ENCODE measurements at regions not wholly inside any gene's neighbourhood (a gene's known extent, or its start where the extent isn't known, plus 50 kb on each side); places are given as distances from the start of the nearest gene placed in this dataset.

DNA sequence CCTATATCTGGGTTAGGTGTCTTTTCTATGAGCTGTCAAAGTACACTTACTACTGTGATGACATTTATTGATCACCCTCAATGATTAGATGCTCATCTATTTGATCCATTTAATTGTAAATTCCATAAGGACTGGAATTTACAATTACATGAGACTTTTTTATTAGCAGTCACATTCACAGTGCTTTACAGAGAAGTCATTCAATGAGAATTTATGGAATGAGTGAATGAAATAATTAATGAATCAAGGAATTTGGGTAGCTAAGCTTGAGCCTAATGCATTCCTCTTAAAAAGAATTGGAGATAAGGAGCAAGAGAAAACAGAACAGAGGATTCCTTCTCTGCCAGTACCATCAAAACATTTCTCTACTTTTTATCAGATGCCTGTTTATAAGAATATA, 1437.5 kb upstream of the CDH8 start:
- TF ChIP-seq, protein P1, sequence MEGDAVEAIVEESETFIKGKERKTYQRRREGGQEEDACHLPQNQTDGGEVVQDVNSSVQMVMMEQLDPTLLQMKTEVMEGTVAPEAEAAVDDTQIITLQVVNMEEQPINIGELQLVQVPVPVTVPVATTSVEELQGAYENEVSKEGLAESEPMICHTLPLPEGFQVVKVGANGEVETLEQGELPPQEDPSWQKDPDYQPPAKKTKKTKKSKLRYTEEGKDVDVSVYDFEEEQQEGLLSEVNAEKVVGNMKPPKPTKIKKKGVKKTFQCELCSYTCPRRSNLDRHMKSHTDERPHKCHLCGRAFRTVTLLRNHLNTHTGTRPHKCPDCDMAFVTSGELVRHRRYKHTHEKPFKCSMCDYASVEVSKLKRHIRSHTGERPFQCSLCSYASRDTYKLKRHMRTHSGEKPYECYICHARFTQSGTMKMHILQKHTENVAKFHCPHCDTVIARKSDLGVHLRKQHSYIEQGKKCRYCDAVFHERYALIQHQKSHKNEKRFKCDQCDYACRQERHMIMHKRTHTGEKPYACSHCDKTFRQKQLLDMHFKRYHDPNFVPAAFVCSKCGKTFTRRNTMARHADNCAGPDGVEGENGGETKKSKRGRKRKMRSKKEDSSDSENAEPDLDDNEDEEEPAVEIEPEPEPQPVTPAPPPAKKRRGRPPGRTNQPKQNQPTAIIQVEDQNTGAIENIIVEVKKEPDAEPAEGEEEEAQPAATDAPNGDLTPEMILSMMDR (optimal IDR thresholded peaks at IDR 0.05 in 1 of 3, IDR thresholded peaks at IDR 0.05 in 1 of 3, conservative IDR thresholded peaks at IDR 0.05 in 1 of 3; ENCODE audit: extremely low read depth in 1 of 3, insufficient read depth in 2 of 3, low read length in 3 of 3), result no peak
- TF ChIP-seq EZH2 (IDR thresholded peaks at IDR 0.05; ENCODE audit: low read length), result no peak

Measured in keratinocyte (primary cell).